K562 (cell line): ENCODE measurements at regions not wholly inside any gene's neighbourhood (a gene's known extent, or its start where the extent isn't known, plus 50 kb on each side); places are given as distances from the start of the nearest gene placed in this dataset.

Experiments
- ATAC-seq: fragments of 200-7000 bp; cut with Tn5 transposase; 3 replicates; pipeline ENCODE4 v1.9.1; 2020; ENCODE audit warnings: moderate library complexity
- BruUV-seq: library from RNA; stranded (reverse); fragments of 400-500 nt; replicated peaks from 2 replicates; lab custom pipeline; 2021; lab: Mats Ljungman, UMichigan
- CTCF ChIA-PET: fragments of 300-600 bp; formaldehyde crosslinking; extraction: SDS; loops from one replicate; lab custom pipeline; 2021; ENCODE audit warnings: low intra/inter-chr PET ratio; lab: Yijun Ruan, JAX
- POLR2A ChIA-PET: fragments of 300-600, 350-650 bp; sonication (Branson Sonifier 250); formaldehyde crosslinking; extraction: SDS; loops from one replicate; lab custom pipeline; 2021; ENCODE audit warnings: antibody characterized with exemption, inconsistent platforms; lab: Yijun Ruan, JAX
- DNase-seq, 4 experiments: peaks; one replicate each; pipeline versions ENCODE4 v3.0.0 to v3.0.0-alpha.2; 2011 to 2018; ENCODE audit warnings: low spot score in 3 of 4, mixed read lengths in 3 of 4; ENCODE audit errors: extremely low read depth in 1 of 4
- FAIRE-seq: peaks from 2 replicates; lab custom pipeline; 2011; peaks lifted over from hg19 to GRCh38; lab: Jason Lieb, UNC
- H2AFZ ChIP-seq: 2 replicates; pipeline ENCODE4 v1.6.0; 2011; ENCODE audit warnings: low read depth, low read length, control low read depth, inconsistent platforms
- H3K27ac ChIP-seq: fragments of 200-600 bp; 3 replicates; pipeline ENCODE4 v1.8.0; 2011; ENCODE audit warnings: low read depth, mild to moderate bottlenecking, control low read depth, inconsistent platforms, low read length, moderate library complexity, mixed read lengths; ENCODE audit errors: extremely low read depth
- H3K27me3 ChIP-seq, 2 experiments: fragments of 300-600 bp in 1 of 2; 2 replicates in 1 of 2; 3 replicates in 1 of 2; pipeline versions ENCODE4 v1.6.0 to v1.8.0; 2011; ENCODE audit warnings: inconsistent platforms in 2 of 2, low read length in 2 of 2, mild to moderate bottlenecking in 1 of 2, mixed read lengths in 1 of 2, moderate library complexity in 1 of 2; ENCODE audit not compliant: control insufficient read depth in 2 of 2, insufficient read depth in 2 of 2
- H3K36me3 ChIP-seq: fragments of 300-600 bp; 3 replicates; pipeline ENCODE4 v1.8.0; 2011; ENCODE audit warnings: mild to moderate bottlenecking, low read length, inconsistent platforms; ENCODE audit not compliant: control insufficient read depth, insufficient read depth
- H3K4me1 ChIP-seq, 2 experiments: fragments of 200-600 bp in 1 of 2; replicated peaks in 1 of 2; 2 replicates in 1 of 2; 3 replicates in 1 of 2; pipeline versions ENCODE4 v1.5.1 to v1.8.0; 2011; ENCODE audit warnings: inconsistent platforms in 2 of 2, low read length in 2 of 2, mild to moderate bottlenecking in 1 of 2, mixed read lengths in 1 of 2, moderate library complexity in 1 of 2; ENCODE audit not compliant: control insufficient read depth in 2 of 2, insufficient read depth in 2 of 2
- H3K4me2 ChIP-seq: 2 replicates; pipeline ENCODE4 v1.6.1; 2011; ENCODE audit warnings: low read length, control low read depth, inconsistent platforms, mixed read lengths; ENCODE audit not compliant: insufficient read depth
- H3K4me3 ChIP-seq: fragments of 200-600 bp; sonication (generic), shearing (Covaris generic); 2 replicates; pipeline ENCODE4 v1.5.1; 2016; ENCODE audit warnings: control low read depth, inconsistent platforms
- H3K79me2 ChIP-seq: fragments of 200-600 bp; 3 replicates; pipeline ENCODE4 v1.8.0; 2011; ENCODE audit warnings: low read length, inconsistent platforms; ENCODE audit not compliant: control insufficient read depth, insufficient read depth
- H3K9ac ChIP-seq, 2 experiments: 2 replicates each; pipeline versions ENCODE4 v1.6.0 to v1.6.1; 2011; ENCODE audit warnings: low read depth in 2 of 2, low read length in 2 of 2, control low read depth in 1 of 2, inconsistent platforms in 1 of 2, mild to moderate bottlenecking in 1 of 2, mixed read lengths in 1 of 2; ENCODE audit not compliant: insufficient read depth in 1 of 2
- H3K9me1 ChIP-seq: one replicate; pipeline ENCODE4 v1.6.0; 2011; ENCODE audit warnings: inconsistent platforms, mild to moderate bottlenecking, low read length, moderate library complexity; ENCODE audit not compliant: control insufficient read depth, insufficient read depth
- H3K9me3 ChIP-seq: replicated peaks from 2 replicates; pipeline ENCODE4 v1.5.1; 2011; ENCODE audit warnings: low read depth, low read length, inconsistent platforms; ENCODE audit not compliant: control insufficient read depth, insufficient read depth
- H4K20me1 ChIP-seq: replicated peaks from 2 replicates; pipeline ENCODE4 v1.6.1; 2011; ENCODE audit warnings: low read length, inconsistent platforms, mixed read lengths; ENCODE audit not compliant: control insufficient read depth, insufficient read depth
- FOXK1 ChIP-seq: sonication (generic); formaldehyde crosslinking; IDR thresholded peaks from 2 replicates; pipeline ENCODE4 v1.8.0; 2022; ENCODE audit warnings: missing genetic modification reagents, mild to moderate bottlenecking, borderline replicate concordance
- GABPA ChIP-seq: fragments of 200-800 bp; sonication (Bioruptor generic); conservative IDR thresholded peaks from 2 replicates; pipeline ENCODE4 v1.6.1; 2016; ENCODE audit warnings: low read depth, missing genetic modification characterization, missing compliant biosample characterization
- JUN ChIP-seq, 2 experiments: sonication (generic) in 1 of 2; formaldehyde crosslinking in 1 of 2; IDR thresholded peaks; 2 replicates each; pipeline versions ENCODE4 v1.6.1 to v1.8.0; 2012 to 2022; ENCODE audit warnings: borderline replicate concordance in 2 of 2, mild to moderate bottlenecking in 2 of 2, improper control_type of control experiment in 1 of 2, low read depth in 1 of 2, low read length in 1 of 2, missing genetic modification reagents in 1 of 2
- KAT2B ChIP-seq: IDR thresholded peaks from one replicate; pipeline ENCODE4 v1.6.1; 2012; ENCODE audit warnings: low read depth, mild to moderate bottlenecking, control low read depth, inconsistent platforms, low read length, moderate library complexity
- PML ChIP-seq: IDR thresholded peaks from 2 replicates; pipeline ENCODE4 v1.6.1; 2012; ENCODE audit warnings: low read length, inconsistent platforms
- POLR2B ChIP-seq: fragments of 450-650 bp; IDR thresholded peaks from 2 replicates; pipeline ENCODE4 v1.6.1; 2018; ENCODE audit warnings: low read depth; ENCODE audit not compliant: partially characterized antibody
- RHOXF2B ChIP-seq: fragments of 250-450 bp; sonication (Bioruptor Pico); conservative IDR thresholded peaks from 2 replicates; pipeline ENCODE4 v1.5.1; 2021
- SMAD1 ChIP-seq: fragments of 150-350 bp; IDR thresholded peaks from 2 replicates; pipeline ENCODE4 v1.6.1; 2014; ENCODE audit warnings: low read length, low read depth; ENCODE audit not compliant: partially characterized antibody
- SMARCA5 ChIP-seq: fragments of 450-650 bp; IDR thresholded peaks from 2 replicates; pipeline ENCODE4 v1.6.1; 2016
- SMARCC2 ChIP-seq: fragments of 450-650 bp; IDR thresholded peaks from 2 replicates; pipeline ENCODE4 v1.6.1; 2017; ENCODE audit warnings: antibody characterized with exemption, moderate library complexity, mild to moderate bottlenecking, low read depth
- ZFX ChIP-seq: sonication (generic); formaldehyde crosslinking; IDR thresholded peaks from 2 replicates; pipeline ENCODE4 v1.8.0; 2022; ENCODE audit warnings: mild to moderate bottlenecking, missing genetic modification reagents, moderate library complexity
- ZNF583 ChIP-seq: fragments of 250-450 bp; sonication (Bioruptor Pico); IDR thresholded peaks from 2 replicates; pipeline ENCODE4 v1.4.0; 2020
- WGBS: fragments of 100-300 bp; shearing (Covaris generic); methylation state at CpG from one replicate; pipeline ENCODE4 v1.1.6; 2016; ENCODE audit warnings: low coverage, mixed read lengths; ENCODE audit not compliant: insufficient coverage; ENCODE audit errors: missing lambda C conversion rate; 5-methylcytosine and 5-hydroxymethylcytosine counted together
- in situ Hi-C: fragments of 300-500 bp; cut with MboI; formaldehyde crosslinking; loops from 4 replicates; pipeline ENCODE4 v1.15.0; 2018; ENCODE audit warnings: inconsistent platforms, mixed read lengths
- intact Hi-C: fragments of 100-400 bp; cut with micrococcal nuclease; formaldehyde crosslinking; loops from 2 replicates; pipeline ENCODE4 v1.14.2; 2022
- TF ChIP-seq, protein P1 (sequence below): fragments of 450-650 bp; conservative IDR thresholded peaks from 2 replicates; pipeline ENCODE4 v1.6.1; 2016; ENCODE audit warnings: missing genetic modification characterization, low read depth, mild to moderate bottlenecking, missing compliant biosample characterization, moderate library complexity
- TF ChIP-seq, protein P2 (sequence below): fragments of 200-400 bp; formaldehyde crosslinking; IDR thresholded peaks from 2 replicates; pipeline ENCODE4 v1.6.1; 2017; ENCODE audit warnings: mild to moderate bottlenecking, low read depth, low read length, moderate library complexity
- TF ChIP-seq, protein P3 (sequence below): fragments of 450-650 bp; IDR thresholded peaks from 2 replicates; pipeline ENCODE4 v1.6.1; 2016; ENCODE audit warnings: borderline replicate concordance
- TF ChIP-seq, protein P4 (sequence below): fragments of 450-650 bp; formaldehyde crosslinking; IDR thresholded peaks from 2 replicates; pipeline ENCODE4 v1.4.0; 2020; ENCODE audit warnings: mild to moderate bottlenecking, moderate library complexity

DNA sequence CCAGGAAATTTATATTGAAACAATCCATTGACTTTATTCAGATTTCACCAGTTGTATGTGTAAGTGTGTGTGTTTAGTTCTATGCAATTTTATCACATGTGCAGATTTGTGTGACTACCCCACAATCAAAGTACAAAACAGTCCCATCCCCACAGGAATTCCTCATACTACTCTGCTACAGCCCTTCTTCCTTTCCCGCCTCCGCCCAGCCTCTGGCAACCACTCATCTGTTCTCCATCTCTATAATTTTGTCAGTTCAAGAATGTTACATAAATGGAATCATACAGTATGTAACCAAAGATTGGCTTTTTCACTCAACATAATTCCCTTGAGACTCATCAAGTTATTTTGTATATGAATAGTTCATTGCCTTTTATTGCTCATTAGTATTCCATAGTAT, 289.1 kb downstream of the GADD45G start:
- ATAC-seq = no peak
- no peaks in the 10 kb centered on the region for H3K79me2 ChIP-seq
- no peak for TF ChIP-seq SMARCC2
- TF ChIP-seq, protein P1, sequence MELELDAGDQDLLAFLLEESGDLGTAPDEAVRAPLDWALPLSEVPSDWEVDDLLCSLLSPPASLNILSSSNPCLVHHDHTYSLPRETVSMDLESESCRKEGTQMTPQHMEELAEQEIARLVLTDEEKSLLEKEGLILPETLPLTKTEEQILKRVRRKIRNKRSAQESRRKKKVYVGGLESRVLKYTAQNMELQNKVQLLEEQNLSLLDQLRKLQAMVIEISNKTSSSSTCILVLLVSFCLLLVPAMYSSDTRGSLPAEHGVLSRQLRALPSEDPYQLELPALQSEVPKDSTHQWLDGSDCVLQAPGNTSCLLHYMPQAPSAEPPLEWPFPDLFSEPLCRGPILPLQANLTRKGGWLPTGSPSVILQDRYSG (tag) = no peak
- no peak for TF ChIP-seq FOXK1
- TF ChIP-seq, protein P2, sequence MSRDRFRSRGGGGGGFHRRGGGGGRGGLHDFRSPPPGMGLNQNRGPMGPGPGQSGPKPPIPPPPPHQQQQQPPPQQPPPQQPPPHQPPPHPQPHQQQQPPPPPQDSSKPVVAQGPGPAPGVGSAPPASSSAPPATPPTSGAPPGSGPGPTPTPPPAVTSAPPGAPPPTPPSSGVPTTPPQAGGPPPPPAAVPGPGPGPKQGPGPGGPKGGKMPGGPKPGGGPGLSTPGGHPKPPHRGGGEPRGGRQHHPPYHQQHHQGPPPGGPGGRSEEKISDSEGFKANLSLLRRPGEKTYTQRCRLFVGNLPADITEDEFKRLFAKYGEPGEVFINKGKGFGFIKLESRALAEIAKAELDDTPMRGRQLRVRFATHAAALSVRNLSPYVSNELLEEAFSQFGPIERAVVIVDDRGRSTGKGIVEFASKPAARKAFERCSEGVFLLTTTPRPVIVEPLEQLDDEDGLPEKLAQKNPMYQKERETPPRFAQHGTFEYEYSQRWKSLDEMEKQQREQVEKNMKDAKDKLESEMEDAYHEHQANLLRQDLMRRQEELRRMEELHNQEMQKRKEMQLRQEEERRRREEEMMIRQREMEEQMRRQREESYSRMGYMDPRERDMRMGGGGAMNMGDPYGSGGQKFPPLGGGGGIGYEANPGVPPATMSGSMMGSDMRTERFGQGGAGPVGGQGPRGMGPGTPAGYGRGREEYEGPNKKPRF = no peak
- no peak for TF ChIP-seq SMARCA5
- TF ChIP-seq, protein P3, sequence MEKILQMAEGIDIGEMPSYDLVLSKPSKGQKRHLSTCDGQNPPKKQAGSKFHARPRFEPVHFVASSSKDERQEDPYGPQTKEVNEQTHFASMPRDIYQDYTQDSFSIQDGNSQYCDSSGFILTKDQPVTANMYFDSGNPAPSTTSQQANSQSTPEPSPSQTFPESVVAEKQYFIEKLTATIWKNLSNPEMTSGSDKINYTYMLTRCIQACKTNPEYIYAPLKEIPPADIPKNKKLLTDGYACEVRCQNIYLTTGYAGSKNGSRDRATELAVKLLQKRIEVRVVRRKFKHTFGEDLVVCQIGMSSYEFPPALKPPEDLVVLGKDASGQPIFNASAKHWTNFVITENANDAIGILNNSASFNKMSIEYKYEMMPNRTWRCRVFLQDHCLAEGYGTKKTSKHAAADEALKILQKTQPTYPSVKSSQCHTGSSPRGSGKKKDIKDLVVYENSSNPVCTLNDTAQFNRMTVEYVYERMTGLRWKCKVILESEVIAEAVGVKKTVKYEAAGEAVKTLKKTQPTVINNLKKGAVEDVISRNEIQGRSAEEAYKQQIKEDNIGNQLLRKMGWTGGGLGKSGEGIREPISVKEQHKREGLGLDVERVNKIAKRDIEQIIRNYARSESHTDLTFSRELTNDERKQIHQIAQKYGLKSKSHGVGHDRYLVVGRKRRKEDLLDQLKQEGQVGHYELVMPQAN = no peak
- TF ChIP-seq JUN (IDR thresholded peaks at IDR 0.05; ENCODE audit: borderline replicate concordance, low read depth, low read length) = no peak
- TF ChIP-seq JUN (CRISPR knock-in tag; IDR thresholded peaks at IDR 0.05; ENCODE audit: borderline replicate concordance) = no peak
- TF ChIP-seq ZFX (CRISPR knock-in tag) = no peak
- TF ChIP-seq SMAD1 = no peak
- no peak for TF ChIP-seq ZNF583 (CRISPR knock-in tag)
- TF ChIP-seq KAT2B = no peak
- TF ChIP-seq PML = no peak
- TF ChIP-seq RHOXF2B (CRISPR knock-in tag) = no peak
- TF ChIP-seq, protein P4, sequence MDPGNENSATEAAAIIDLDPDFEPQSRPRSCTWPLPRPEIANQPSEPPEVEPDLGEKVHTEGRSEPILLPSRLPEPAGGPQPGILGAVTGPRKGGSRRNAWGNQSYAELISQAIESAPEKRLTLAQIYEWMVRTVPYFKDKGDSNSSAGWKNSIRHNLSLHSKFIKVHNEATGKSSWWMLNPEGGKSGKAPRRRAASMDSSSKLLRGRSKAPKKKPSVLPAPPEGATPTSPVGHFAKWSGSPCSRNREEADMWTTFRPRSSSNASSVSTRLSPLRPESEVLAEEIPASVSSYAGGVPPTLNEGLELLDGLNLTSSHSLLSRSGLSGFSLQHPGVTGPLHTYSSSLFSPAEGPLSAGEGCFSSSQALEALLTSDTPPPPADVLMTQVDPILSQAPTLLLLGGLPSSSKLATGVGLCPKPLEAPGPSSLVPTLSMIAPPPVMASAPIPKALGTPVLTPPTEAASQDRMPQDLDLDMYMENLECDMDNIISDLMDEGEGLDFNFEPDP (CRISPR knock-in tag) = no peak
- no peak for TF ChIP-seq GABPA (tag)
- TF ChIP-seq POLR2B = no peak
- TF ChIP-seq, all 486 proteins: peak for 0
- H3K27ac ChIP-seq = no peak overlapping the region
- no peak overlapping the region for H3K4me3 ChIP-seq
- CTCF ChIA-PET = no interaction called here
- H3K9me1 ChIP-seq = no peaks in the 10 kb centered on the region
- WGBS = 0% methylated on average over 2 of the region's 2 CpGs
- H3K4me2 ChIP-seq = no peak overlapping the region
- POLR2A ChIA-PET = no interaction called here
- BruUV-seq = no TSS peak
- H3K27me3 ChIP-seq = no peaks in the 10 kb centered on the region
- H3K4me1 ChIP-seq = no peaks in the 10 kb centered on the region
- H3K9ac ChIP-seq = no peak overlapping the region
- DNase-seq = no peak
- H3K36me3 ChIP-seq = no peaks in the 10 kb centered on the region
- FAIRE-seq = no peak
- no peaks in the 10 kb centered on the region for H3K9me3 ChIP-seq
- intact Hi-C loops (no loop called here), in situ Hi-C loops (no loop called here)
- H2AFZ ChIP-seq = no peak overlapping the region
- no peaks in the 10 kb centered on the region; the same call in 1 of the 2 replicates for H4K20me1 ChIP-seq
